Activated T-cell treated with anti-CD3 and anti-CD28 coated beads, Interleukin-2, amount 50 U/mL, for 24 hours (primary cell): ENCODE measurements at regions not wholly inside any gene's neighbourhood (a gene's known extent, or its start where the extent isn't known, plus 50 kb on each side); places are given as distances from the start of the nearest gene placed in this dataset.

Experiments
- DNase-seq: peaks from one replicate; pipeline ENCODE4 v3.0.0-alpha.2; 2020
- H3K27ac Mint-ChIP-seq: 2 replicates; pipeline ENCODE4 v1.8.0; 2020; ENCODE audit warnings: mild to moderate bottlenecking, mixed read lengths
- H3K27me3 Mint-ChIP-seq: 2 replicates; pipeline ENCODE4 v1.8.0; 2020; ENCODE audit warnings: mixed read lengths
- H3K36me3 Mint-ChIP-seq: 2 replicates; pipeline ENCODE4 v1.8.0; 2020; ENCODE audit warnings: low read depth, mixed read lengths
- H3K4me1 Mint-ChIP-seq: 2 replicates; pipeline ENCODE4 v1.8.0; 2020; ENCODE audit warnings: low read depth, mixed read lengths
- H3K4me3 Mint-ChIP-seq: 2 replicates; pipeline ENCODE4 v1.8.0; 2020; ENCODE audit warnings: mild to moderate bottlenecking, moderate library complexity, mixed read lengths
- H3K9me3 Mint-ChIP-seq: 2 replicates; pipeline ENCODE4 v1.8.0; 2020; ENCODE audit warnings: mixed read lengths

DNA sequence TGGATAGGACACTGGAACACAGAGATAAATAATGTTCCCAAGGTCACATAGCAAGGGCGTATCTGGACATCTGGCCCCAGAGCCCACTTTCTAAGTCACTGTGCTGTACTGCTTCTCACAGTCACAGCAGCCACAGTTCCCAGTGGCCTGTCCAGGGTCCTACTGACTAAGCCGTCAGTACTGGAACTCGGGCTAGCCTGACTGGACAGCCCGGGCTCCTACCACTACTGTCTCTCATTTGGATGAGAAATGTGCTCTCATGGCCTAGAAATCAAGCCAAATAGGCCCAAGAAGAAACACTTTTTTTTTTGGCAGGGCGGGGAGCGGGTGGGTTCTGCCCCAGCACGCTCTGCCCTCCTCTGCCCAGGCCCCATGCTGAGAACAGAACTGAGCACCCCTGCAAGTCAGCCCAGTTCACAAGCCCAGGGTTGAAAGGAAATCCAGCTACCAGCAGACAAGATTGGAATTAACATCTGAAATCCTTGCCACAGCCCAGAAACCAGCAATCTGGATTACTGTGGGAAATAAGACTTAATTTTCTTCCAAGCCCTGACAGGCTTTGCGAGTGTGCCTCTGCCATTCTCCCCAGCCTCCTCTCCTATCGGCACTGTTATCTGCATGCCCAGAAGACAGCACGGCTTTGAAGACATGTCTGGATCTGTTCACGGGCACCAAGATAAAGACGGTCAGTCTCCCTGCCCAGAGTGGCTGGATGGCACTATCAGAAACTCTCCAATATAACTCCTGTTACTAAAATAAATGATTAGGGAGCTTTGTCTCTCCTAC, 182.9 kb upstream of the NCAM1 start:
- Mint-ChIP-seq H3K36me3 (no peaks in the 10 kb centered on the region), H3K27me3 (peaks cover 9% of the 10 kb centered on the region), H3K27ac (no peak overlapping the region), H3K4me3 (no peak overlapping the region), H3K4me1 (no peaks in the 10 kb centered on the region), H3K9me3 (no peaks in the 10 kb centered on the region)
- DNase-seq = no peak

DNA sequence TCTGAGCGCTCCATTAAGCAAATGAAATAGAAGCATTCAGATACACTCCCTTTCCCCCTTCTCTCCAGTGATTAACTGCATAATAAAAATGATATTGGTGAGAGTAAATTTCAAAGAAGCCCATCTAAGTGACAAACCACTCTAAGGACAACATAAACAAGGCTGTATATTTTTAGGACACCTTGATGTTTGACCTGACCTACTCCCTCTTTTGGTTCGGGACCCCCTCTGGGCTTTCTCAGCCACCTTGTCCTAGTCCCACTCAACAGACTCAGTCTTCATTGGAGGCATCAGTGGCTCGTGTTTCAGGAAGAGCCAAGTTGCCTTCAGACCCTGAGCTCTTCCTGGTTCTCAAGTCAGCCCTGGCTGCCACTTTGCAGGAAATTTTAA, 182.3 kb upstream of the NCAM1 start:
- no peak overlapping the region for H3K4me3 Mint-ChIP-seq
- H3K27ac Mint-ChIP-seq = no peak overlapping the region
- DNase-seq = no peak
- H3K36me3 Mint-ChIP-seq = no peaks in the 10 kb centered on the region
- H3K9me3 Mint-ChIP-seq = no peaks in the 10 kb centered on the region
- peaks cover 7% of the 10 kb centered on the region for H3K27me3 Mint-ChIP-seq
- no peaks in the 10 kb centered on the region for H3K4me1 Mint-ChIP-seq

DNA sequence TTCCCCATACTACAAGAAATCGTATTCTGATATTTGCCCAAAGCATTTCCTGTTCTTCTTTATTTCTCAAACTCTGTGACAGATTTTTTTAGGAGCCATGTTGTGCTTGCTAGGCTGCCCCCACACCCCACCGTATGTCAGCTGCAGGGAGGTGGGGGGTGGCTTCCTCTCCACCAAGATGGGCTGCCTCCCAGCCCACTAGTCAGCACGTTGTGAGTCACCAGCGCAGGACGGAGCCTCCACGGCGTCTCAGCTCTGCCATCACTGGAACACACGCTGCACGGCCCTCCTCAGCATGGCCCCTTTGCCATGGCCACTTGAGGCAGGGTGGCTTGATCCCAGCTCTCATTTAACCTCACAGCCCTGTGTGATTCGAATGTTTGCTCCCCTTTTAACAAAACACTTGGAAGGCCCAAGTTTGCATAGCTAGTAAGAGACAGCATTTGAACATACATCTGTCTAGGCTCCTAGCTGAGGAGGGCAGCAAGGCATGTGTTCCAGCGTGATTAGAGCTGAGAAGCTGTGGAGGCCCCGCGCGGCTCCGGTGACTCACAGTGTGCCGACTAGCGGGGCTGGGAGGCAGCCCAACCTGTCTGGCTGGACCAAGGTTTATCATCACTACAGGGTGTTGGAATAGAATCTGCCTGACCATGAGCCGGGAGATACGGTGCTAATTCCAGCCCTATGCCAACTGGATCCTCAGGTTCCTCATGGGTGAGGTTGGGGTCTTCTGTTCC, 180.7 kb upstream of the NCAM1 start:
- Mint-ChIP-seq H3K4me1 (no peaks in the 10 kb centered on the region), H3K27me3 (peaks cover 7% of the 10 kb centered on the region), H3K4me3 (no peak overlapping the region), H3K9me3 (no peaks in the 10 kb centered on the region), H3K36me3 (no peaks in the 10 kb centered on the region), H3K27ac (no peak overlapping the region)
- no peak for DNase-seq

DNA sequence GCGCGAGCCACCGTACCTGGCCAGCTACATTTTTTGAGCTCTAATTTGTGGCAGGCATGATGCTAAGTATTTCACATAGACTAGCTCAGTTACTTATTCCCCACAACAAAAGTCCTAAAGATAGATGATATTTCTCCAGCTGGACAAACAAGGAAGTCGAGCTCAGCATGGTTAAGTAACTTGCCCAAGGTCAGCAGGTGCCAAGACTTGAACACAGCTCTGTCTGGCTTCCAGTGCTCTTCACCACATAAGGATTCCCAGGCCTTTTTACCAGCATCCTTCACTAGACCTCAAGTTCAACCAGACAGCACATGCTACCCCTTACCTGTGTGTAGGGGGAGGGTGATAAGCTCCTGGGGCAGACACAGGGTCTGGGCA, 177.3 kb upstream of the NCAM1 start:
- Mint-ChIP-seq H3K4me1 (no peaks in the 10 kb centered on the region), H3K27ac (no peak overlapping the region), H3K4me3 (no peak overlapping the region), H3K9me3 (no peaks in the 10 kb centered on the region), H3K27me3 (peaks cover 11% of the 10 kb centered on the region), H3K36me3 (no peaks in the 10 kb centered on the region)
- DNase-seq = no peak

DNA sequence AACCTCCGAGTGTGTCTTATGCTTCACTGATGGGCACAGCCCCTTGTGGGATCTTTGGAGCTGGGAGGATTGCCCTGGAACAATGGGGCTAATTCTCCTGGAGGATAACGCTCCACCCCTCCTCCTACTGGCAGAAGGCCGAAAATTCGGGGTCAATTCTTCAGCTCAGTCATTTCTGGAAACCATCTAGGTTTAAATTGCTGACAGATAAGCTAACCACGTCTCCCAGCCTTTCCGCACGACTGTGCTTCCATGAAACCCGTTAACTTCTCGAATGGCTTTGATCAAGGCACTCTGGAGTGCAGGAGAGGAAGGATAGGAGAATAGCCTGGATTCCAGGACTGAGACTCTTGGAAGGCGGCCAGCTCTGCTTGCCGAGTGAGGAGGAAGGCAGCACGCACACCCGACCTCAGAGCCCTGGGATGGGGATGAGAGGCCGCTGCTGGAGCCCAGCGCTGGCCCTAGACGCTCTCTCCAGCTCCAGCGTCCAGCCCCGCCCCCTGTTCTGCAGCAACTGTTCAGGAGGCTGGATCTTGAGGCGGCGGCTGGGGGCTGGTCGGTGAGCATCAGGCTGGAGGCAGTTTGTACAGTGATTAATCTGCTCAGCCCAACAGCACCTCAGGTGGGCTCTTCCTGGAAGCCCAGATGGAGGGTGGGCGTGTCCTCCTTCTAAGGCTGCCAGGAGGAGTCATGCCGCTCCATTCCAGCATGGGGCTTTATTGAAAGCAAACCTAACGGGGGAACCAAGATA, 176.7 kb upstream of the NCAM1 start:
- H3K27me3 Mint-ChIP-seq = peaks cover 11% of the 10 kb centered on the region
- H3K27ac Mint-ChIP-seq = no peak overlapping the region
- H3K36me3 Mint-ChIP-seq = no peaks in the 10 kb centered on the region
- H3K4me3 Mint-ChIP-seq = no peak overlapping the region
- DNase-seq = no peak
- H3K9me3 Mint-ChIP-seq = no peaks in the 10 kb centered on the region
- H3K4me1 Mint-ChIP-seq = no peaks in the 10 kb centered on the region

DNA sequence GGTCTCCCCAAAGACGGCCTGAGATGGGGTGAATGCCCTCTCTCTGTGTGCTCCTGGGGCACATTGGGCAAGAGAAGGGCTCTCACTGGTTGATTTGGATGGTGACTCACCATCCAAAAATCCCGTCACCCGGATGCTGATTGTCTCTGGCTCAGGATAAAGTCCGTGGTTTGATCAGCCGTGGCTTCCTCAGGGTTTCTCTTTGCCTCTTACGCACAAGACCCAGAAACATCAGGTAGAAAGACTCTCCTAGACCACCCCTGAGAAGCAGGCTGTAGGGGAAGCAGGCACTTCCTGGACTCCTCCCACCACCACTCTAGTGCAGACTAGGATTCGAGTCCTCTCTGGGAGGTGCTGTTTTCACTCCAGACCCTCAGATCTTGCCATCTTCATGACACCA, 176.1 kb upstream of the NCAM1 start:
- no peak overlapping the region for H3K4me3 Mint-ChIP-seq
- H3K27ac Mint-ChIP-seq = no peak overlapping the region
- peaks cover 10% of the 10 kb centered on the region for H3K27me3 Mint-ChIP-seq
- no peaks in the 10 kb centered on the region for H3K9me3 Mint-ChIP-seq
- no peaks in the 10 kb centered on the region for H3K36me3 Mint-ChIP-seq
- no peaks in the 10 kb centered on the region for H3K4me1 Mint-ChIP-seq
- no peak for DNase-seq

DNA sequence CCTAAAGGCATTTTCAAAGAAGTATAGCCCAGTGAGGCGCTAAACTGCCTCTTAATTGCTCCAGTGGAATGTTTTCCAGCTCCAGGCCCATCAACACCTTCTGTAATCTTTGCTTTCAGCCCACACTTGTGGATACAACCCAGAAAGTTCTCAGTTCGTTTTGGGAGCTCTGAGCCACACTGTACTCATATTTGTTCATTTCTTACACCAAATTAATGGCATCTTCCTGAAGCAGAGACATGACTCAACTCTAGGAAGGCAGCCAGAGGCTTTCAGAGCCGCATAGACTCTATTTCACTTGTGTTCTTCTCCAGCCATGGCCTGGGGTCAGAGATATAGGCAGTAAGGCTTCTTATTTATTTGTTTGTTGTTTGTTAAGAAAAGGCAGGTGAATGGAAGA, 175.5 kb upstream of the NCAM1 start:
- H3K4me1 Mint-ChIP-seq = no peaks in the 10 kb centered on the region
- H3K9me3 Mint-ChIP-seq = no peaks in the 10 kb centered on the region
- no peak overlapping the region for H3K4me3 Mint-ChIP-seq
- no peaks in the 10 kb centered on the region for H3K36me3 Mint-ChIP-seq
- DNase-seq = no peak
- no peak overlapping the region for H3K27ac Mint-ChIP-seq
- H3K27me3 Mint-ChIP-seq = peaks cover 6% of the 10 kb centered on the region

DNA sequence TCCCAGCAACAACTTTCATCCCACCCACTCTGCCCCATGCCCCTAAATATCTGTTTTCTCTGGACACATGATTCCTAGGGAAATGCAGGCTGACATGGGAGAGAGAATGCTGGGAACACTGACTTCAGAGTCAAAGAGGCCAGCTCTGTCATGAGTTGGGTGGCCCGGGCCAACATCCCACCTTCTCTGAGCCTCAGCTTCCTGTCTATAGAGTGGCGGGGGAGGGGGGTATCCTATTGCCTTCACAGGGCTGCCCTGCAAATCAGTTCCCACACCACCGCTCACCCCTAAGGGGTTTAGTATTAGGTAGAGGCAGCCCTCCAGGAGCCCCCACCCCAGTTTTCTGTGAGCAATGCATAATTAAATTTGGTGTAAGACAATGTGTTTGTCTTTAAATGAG, 175.0 kb upstream of the NCAM1 start:
- Mint-ChIP-seq H3K4me1 (no peaks in the 10 kb centered on the region), H3K9me3 (no peaks in the 10 kb centered on the region), H3K27me3 (peaks cover 6% of the 10 kb centered on the region), H3K36me3 (no peaks in the 10 kb centered on the region), H3K4me3 (no peak overlapping the region), H3K27ac (no peak overlapping the region)
- DNase-seq = no peak

DNA sequence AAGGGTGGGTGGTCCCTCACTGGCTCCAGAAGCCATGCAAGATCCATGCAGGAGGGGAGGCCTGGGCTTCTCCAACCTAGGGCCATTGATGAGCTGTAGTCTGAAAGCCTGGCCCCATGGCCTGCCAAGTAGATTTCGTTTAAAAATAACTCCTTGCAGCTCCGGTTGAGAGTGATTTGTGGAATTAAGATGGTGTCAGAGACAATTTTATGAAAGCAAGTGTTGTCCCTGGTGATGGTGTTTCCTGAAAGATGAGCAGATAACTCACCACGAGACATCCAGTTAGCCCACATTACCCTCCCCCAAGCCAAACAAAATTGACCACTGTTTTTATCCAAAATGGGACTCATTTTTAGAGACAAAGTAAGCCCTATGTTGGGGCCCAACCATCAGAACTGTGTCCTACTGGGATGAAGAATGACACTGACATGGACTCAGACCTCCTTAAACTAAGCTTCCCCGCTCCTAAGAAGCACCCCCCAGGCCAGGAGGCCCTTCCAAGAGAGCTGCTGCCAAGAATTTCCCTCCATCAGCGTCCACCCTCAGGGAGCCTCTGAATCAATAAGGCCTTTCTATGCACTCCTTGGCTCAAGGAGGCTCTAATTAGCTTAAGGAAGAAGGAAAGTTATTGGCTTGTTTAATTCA, 174.2 kb upstream of the NCAM1 start:
- peaks cover 6% of the 10 kb centered on the region for H3K27me3 Mint-ChIP-seq
- no peak overlapping the region for H3K4me3 Mint-ChIP-seq
- no peaks in the 10 kb centered on the region for H3K9me3 Mint-ChIP-seq
- no peak overlapping the region for H3K27ac Mint-ChIP-seq
- H3K36me3 Mint-ChIP-seq = no peaks in the 10 kb centered on the region
- H3K4me1 Mint-ChIP-seq = no peaks in the 10 kb centered on the region
- no peak for DNase-seq

DNA sequence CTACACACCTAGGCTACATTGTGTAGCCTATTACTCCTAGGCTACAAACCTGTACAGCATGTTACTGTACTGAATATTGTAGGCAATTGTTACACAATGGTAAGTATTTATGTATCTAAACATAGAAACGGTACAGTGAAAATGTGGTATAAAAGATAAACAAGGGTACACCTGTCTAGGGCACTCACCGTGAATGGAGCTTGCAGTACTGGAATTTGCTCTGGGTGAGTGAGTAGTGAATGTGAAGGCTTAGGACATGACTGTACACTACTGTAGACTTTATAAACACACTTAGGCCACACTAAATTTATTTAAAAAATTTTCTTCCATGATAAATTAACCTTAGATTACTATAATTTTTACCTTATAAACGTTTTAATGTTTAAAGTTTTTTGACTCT, 171.7 kb upstream of the NCAM1 start:
- H3K4me3 Mint-ChIP-seq = no peak overlapping the region
- H3K27ac Mint-ChIP-seq = no peak overlapping the region
- H3K9me3 Mint-ChIP-seq = no peaks in the 10 kb centered on the region
- no peak for DNase-seq
- H3K36me3 Mint-ChIP-seq = no peaks in the 10 kb centered on the region
- peaks cover 4% of the 10 kb centered on the region for H3K27me3 Mint-ChIP-seq
- peaks cover 3% of the 10 kb centered on the region for H3K4me1 Mint-ChIP-seq

DNA sequence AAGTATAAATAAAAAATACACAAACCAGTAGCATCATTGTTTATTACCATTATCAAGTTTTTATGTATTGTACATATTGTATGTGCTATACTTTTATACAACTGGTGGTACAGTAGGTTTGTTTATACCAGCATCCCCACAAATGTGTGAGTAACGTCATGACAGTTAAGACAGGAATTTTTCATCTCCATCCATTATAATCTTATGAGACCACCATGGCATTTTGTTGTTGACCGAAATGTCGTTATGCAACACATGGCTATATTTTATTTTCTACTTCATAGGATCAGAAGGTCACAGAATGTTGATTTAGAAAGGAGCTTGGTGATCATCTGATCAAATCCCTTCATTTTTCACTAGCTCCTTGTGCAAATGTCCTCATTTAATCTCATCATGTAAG, 170.9 kb upstream of the NCAM1 start:
- Mint-ChIP-seq H3K4me3 (no peak overlapping the region), H3K9me3 (no peaks in the 10 kb centered on the region), H3K4me1 (peaks cover 3% of the 10 kb centered on the region), H3K27me3 (peaks cover 4% of the 10 kb centered on the region), H3K27ac (no peak overlapping the region), H3K36me3 (no peaks in the 10 kb centered on the region)
- DNase-seq = no peak

DNA sequence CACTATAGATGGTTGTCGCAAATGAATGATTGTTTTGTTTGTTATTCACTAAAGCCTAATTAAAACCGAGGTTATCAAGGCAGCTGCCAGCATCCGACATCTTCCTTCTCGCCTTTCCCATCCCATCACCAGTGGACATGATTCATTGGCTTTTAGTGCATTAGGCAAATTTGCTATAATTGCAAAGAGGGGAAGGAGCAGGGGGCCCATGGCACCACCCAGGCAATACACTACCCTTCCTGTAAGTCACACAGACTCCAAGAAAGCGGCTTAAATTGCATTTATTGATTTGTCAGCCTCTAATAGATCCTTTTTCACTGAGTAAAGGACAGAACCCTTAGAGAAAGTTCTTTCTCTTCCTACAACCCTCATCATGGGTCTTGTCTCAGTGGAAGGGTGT, 169.2 kb upstream of the NCAM1 start:
- H3K4me1 Mint-ChIP-seq = peaks cover 3% of the 10 kb centered on the region
- H3K4me3 Mint-ChIP-seq = no peak overlapping the region
- no peak overlapping the region for H3K27ac Mint-ChIP-seq
- no peak for DNase-seq
- H3K36me3 Mint-ChIP-seq = no peaks in the 10 kb centered on the region
- no peaks in the 10 kb centered on the region for H3K27me3 Mint-ChIP-seq
- H3K9me3 Mint-ChIP-seq = no peaks in the 10 kb centered on the region

DNA sequence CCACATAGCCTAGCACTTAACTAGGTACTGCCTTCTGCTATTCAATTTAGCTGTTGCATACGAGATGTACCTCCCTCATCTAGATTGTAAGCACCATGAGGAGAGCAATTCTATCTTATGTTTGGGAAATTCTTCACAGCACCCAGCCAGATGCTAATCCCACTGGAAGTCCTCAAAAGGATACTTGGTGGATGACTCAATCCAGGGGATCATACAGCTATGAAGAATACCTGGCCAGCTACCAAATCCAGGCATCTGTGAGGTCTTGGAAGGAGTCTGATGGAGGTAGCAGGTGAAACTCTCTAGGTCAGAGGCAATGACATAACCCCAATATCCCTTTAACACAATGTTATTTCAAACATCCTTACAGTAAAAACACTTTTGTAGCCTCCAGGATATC, 167.8 kb upstream of the NCAM1 start:
- Mint-ChIP-seq H3K36me3 (no peaks in the 10 kb centered on the region), H3K4me3 (no peak overlapping the region), H3K4me1 (peaks cover 5% of the 10 kb centered on the region), H3K27me3 (no peaks in the 10 kb centered on the region), H3K27ac (no peak overlapping the region), H3K9me3 (no peaks in the 10 kb centered on the region)
- DNase-seq = no peak

DNA sequence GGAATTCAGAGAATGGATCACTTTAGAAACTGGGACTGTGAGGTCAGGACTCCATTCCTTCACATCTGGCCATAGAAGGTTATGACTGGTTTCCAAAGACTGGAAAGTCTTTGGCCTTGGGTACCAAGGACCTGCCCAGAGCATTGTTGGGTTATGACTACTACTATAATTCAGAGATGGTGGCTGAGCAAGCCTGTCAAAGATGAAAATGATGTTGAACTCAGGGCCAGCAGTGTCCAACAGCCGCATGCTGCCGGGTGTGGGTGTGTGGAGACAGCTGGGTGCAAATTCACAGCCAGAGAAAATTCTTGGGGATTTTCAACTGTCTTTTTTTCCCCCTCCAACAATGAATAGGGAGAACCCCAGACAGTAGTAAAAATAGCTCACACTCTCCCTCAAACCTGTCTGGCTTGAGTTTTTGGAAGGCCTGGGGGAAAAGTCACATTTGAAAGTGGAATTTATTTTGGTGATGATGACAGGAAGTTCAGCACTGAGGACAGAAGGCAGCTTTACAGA, 166.8 kb upstream of the NCAM1 start:
- Mint-ChIP-seq H3K4me3 (no peak overlapping the region), H3K27ac (no peak overlapping the region), H3K9me3 (no peaks in the 10 kb centered on the region), H3K27me3 (no peaks in the 10 kb centered on the region), H3K36me3 (no peaks in the 10 kb centered on the region), H3K4me1 (peaks cover 5% of the 10 kb centered on the region)
- no peak for DNase-seq
